GM12865 (cell line): ENCODE measurements at regions not wholly inside any gene's neighbourhood (a gene's known extent, or its start where the extent isn't known, plus 50 kb on each side); places are given as distances from the start of the nearest gene placed in this dataset.

Source experiments
- DNase-seq: peaks from one replicate; pipeline ENCODE4 v3.0.0; 2010; ENCODE audit warnings: low read depth
- H3K4me3 ChIP-seq: 2 replicates; pipeline ENCODE4 v1.5.1; 2011; ENCODE audit warnings: mild to moderate bottlenecking, low read depth, low read length, control low read depth
- CTCF ChIP-seq: IDR thresholded peaks from 2 replicates; pipeline ENCODE4 v1.5.1; 2011; ENCODE audit warnings: low read length, control low read depth, low read depth, inconsistent platforms; ENCODE audit not compliant: insufficient read depth; ENCODE audit errors: missing control alignments

GRCh38 chr7:25356534-25357151 is 128.4 kb upstream of the NPVF start:
- H3K4me3 ChIP-seq = no peak overlapping the region
- DNase-seq = no peak
- no peak for TF ChIP-seq CTCF

- no peak overlapping the region for H3K4me3 ChIP-seq
- DNase-seq = no peak
- no peak for TF ChIP-seq CTCF
Observed at GRCh38 chr7:25358926-25359325, 130.6 kb upstream of the NPVF start.

GRCh38 chr7:25359471-25360059 is 131.3 kb upstream of the NPVF start:
- H3K4me3 ChIP-seq = no peak overlapping the region
- TF ChIP-seq CTCF = no peak
- DNase-seq = no peak

GRCh38 chr7:25360451-25360850 is 132.2 kb upstream of the NPVF start:
- no peak for DNase-seq
- no peak overlapping the region for H3K4me3 ChIP-seq
- TF ChIP-seq CTCF = no peak

- DNase-seq = no peak
- no peak overlapping the region for H3K4me3 ChIP-seq
- no peak for TF ChIP-seq CTCF
Observed at GRCh38 chr7:25361387-25361786, 133.1 kb upstream of the NPVF start.

- TF ChIP-seq CTCF = no peak
- no peak overlapping the region for H3K4me3 ChIP-seq
- DNase-seq = no peak
Observed at GRCh38 chr7:25361863-25362262, 133.6 kb upstream of the NPVF start.

GRCh38 chr7:25368599-25369201 is 140.4 kb upstream of the NPVF start:
- DNase-seq = no peak
- no peak for TF ChIP-seq CTCF
- no peak overlapping the region for H3K4me3 ChIP-seq
